HG02884 (cell line): ENCODE measurements at regions not wholly inside any gene's neighbourhood (a gene's known extent, or its start where the extent isn't known, plus 50 kb on each side); places are given as distances from the start of the nearest gene placed in this dataset.
"Not testable (repeated sequence)": the region's sequence is repeated elsewhere in the genome, so short reads cannot be mapped to it uniquely, and the experiment has no call there.

ENCODE experiments used
- ATAC-seq: cut with Tn5 transposase; IDR thresholded peaks from one replicate; pipeline ENCODE4 v1.9.1; 2021; ENCODE audit warnings: mild to moderate bottlenecking, moderate library complexity; ENCODE audit not compliant: unreplicated experiment

DNA sequence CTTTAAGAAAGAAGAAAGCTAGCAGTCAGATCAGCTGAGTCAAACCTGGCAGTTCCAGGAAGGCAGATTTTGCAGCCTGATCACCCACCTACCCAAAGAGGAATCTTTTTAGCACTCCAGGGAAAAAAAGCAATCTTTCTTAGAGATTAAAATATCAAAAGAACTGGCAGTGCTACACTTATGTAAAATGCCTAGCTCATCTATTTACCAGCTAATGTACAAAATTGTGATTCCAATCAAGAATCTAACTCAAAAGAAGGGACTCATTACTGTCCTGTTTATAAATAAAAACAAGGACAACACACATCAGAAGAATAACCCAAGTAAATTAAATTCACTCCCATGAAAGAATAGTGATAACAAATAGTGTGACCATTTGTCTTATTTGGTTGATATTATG lies 222.4 kb upstream of the ERCC4 start:
- ATAC-seq = no peak

DNA sequence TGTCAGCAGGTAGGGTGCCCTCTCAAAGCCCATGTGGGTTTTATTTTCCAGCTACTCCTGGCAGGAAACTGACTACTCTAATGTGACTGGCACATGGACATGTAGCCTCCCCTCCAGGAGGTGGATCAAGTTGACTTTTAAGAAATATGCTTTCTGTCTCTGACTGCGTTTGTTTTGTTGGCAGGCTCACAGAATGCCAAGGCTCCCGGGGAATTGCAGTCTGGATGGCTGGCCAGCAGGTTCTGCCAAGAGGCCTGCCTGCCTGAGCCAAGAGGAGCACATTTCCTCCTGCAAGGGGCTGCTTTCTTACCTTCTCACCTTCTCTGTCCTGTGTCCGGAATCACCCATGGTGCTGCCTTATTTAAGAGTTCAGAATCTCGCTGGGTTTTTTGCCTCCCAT lies 217.3 kb upstream of the ERCC4 start:
- ATAC-seq = no peak

DNA sequence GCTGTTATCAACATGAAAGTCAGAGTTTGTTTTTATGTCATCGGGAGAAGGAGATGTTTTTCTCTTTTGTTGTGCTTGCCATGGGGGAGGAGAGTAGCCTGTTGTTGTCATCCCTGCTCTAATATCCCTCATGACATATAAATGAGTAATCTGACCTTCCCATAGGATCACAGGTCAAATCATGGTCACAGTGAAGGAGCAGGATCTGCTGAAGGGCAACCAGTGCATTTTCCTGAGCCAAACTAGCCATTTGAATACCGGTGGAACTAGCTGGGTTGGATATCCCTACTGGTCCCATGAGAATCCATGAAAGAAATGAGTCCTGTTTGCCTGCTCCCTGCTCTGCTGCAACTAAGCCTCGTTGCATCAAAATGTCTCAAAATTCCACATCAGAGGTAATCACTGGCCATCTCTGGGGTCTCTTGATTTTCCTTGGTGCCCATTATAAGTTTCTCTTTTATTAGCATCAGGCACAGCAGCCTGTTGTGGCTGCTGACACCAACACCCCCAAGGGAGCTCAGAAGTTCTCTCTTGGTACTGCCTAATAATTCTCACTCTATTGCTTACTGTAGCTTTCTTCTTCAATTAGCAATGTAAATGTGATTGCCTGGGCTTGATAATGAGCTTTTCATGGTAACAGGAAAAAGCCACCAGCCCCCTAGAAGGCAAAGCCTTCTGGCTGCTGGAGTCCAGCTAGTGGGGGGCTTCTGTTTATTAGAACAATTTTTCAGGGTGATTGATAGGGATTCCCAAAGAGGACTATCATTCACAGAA lies 211.4 kb upstream of the ERCC4 start:
- ATAC-seq = no peak

DNA sequence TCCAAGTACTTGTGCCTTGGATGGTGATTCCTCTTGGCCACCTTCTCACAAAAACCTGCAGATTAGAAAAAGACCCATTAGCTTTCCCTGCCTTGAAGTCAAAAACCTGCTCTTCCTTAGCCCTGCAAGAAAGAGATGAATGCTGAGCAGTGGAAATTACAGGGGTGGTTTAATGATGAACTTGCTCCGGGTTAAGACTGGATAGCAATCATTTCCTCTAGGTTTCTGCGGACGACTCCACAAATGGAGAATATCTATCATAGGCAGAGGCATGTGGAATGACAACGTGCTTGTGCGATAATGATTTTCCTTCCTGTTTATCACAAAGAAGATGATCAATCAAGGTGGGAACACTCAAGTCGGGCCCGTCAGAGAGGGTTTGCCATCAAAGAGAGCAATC lies 201.2 kb upstream of the ERCC4 start:
- ATAC-seq = no peak

DNA sequence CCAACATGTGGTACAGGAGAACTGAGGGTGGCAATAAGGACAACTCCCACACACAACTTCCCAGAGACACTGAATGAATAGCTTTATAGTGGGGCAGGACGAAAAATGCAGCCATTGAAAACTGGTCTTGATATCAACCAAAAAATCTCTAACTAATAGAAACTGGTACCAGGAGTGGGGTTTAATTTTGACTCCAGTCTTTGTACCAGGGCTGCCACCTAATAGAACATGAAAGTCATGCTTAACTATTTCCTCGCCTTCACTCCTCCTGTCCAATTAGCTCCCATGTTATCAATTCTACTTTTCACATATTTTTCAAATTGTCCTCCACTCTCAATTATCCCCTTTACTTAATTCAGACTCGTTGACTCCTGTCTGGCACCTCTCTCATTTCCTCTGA lies 192.0 kb upstream of the ERCC4 start:
- ATAC-seq = no peak

DNA sequence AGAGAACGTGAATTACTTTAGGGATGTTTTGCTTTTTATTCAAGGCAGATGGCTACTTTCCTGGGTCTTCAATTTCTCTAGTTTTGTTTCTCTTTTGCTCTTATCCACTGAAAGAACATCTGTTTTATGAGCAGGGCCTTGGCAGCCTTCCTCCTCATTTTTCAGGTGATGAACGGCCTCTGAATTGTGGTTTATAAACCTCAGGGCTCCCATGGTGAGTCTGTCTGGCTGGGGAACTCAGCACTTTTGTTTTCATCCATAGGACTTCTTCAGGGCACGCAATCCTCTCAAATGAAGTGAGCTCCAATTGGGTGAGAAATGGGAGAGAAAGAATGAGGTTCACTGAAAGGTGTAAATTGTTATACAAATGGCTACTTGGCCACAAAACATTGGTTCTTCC lies 186.4 kb upstream of the ERCC4 start:
- no peak for ATAC-seq

DNA sequence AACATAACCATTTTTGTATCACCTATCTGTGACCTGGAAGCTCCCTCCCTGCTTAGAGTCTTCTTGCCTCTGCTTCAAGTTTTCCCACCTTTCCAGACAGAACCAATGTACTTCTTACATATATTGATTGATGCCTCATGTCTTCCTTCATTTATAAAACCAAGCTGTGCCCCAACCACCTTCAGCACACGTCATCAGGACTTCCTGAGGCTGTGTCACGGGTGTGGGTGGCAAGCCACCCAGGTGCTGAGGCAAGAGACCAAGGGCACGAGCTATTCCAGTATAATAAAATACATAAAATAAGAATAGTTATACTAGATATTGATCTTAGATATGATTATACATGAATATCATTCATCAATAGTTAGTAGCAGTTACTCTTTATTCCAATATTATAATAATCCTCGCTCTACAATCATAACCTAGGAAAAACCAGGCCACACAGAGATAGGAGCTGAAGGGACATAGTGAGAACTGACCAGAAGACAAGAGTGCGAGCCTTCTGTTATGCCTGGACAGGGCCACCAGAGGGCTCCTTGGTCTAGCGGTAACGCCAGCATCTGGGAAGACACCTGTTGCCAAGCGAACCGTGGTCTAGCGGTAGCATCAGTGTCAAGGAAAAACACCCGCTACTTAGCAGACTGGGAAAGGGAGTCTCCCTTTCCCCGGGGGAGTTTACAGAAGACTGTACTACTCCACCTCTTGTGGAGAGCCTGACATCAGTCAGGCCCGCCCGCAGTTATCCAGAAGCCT lies 180.2 kb upstream of the ERCC4 start:
- ATAC-seq = not testable (repeated sequence)

DNA sequence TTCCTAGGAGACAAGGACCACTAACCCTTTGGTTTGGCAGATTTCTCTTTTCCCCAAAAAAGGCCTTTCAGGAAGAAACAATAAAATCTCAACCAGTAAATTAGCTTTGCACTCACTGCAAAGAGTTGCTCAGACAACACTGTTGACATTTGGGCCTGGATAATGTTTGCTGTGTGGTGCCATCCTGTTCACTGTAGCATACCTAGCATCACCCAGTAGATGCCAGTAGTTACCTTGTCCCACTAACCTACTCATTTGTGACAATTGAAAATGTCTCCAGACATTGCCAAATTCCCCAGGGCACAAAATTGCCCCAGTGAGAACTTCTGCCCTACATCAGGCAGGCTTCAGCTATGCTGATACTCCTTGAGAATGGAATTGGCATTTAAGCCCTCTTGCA lies 177.0 kb upstream of the ERCC4 start:
- ATAC-seq = no peak

DNA sequence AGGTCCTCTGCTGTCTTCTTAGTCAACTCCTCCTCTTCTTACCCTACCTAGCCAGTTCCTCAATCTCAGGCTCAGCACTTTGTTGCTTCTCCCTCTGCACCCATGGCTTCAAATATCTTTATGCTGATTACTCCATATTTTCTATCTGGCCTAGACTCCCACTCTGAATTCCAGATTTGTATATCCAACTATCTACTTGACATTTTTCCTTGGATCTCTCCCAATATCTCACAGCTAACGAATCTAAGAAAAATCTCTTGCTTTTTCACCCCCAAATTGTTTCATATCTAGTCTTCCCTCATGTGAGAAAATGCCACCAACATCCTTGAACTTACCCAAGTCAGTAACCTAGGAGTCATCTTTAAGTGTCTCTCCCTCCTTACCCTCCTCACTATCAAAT lies 176.4 kb upstream of the ERCC4 start:
- no peak for ATAC-seq

DNA sequence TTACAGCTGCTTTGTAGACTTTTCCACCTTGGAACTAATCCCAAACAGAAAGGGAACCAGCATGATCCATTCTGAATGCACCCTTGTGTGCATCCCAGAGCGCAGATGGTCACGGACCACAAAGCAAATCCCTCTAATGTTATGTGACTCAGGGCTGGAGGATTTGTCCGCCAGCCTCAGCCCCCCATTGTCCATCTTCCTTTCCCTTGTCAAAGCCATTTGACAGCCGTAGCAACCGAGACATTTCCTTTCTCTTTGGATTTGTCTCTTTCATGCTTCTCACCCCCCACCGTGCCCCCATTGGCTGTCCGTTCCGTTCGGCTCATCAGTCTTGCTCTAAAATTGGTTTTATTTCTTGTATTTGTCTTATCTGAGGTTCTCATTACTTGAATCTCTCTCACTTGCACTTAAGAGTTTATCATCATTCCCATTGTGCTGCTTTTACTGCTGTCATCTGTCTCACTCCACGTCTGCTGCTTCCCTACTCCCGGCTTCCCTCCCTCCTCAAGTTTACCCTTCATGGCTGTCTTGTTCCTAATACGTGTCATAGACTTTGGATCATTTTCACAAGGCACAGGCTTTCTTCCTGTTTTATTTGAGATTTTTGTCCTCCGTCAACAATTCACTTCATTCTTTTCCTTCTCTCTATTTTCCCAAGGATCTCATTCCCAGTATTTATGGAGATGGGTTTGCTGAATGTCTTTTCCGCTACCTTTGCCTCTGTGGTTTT lies 163.4 kb upstream of the ERCC4 start:
- no peak for ATAC-seq

DNA sequence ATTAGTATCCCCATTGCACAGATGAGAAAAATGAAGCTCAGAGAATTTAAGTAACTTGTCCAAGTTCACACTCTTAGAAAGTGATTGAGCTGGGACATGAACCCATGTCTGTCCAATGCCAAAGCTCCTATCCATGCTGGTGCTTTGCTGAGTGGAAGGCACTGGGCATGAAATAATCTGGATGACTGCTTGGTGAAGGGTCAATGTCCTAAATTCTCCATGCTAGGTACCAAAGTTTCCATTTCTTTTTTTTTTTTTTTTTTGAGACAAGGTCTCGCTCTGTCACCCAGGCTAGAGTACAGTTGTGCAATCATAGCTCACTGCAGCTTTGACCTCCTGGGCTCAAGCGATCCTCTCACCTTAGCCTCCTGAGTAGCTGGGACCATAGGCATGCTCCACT lies 153.6 kb upstream of the ERCC4 start:
- no peak for ATAC-seq

DNA sequence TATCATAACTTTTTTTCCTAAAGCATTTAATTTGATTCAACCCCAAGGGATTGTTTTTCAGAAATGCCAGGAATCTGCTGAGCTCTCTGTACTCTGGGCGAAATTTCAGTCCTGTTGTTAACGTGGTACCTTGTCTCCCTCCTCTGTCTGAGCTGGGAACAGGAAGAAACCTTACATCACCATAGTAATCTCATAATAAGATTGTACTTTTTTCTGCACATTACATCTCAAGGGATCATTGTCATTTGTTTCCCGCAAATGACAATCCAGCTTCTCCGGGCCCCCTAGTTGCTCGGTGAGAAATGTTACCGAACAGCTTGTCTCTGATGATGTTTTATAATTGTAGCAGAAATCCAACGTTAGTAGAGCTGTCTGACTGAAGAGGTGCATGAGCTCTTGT lies 152.7 kb upstream of the ERCC4 start:
- no peak for ATAC-seq

DNA sequence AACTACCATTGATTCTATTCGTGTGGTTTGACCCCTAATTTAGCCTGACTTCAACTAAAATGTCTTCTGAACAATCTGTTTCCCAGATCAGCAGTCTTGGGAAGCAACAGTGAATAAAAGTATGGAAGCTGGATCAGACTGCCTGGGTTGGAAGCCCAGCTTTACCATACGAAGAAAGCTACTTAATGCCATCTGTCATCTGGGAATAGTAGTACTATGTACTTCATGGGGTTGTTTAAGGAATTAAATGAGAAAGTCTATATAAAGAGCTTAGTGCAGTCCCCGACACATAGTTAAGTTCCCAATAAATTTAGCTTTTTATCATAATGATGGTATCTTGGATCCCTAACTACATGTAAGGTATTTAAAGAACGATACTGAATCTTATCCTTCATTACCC lies 151.5 kb upstream of the ERCC4 start:
- ATAC-seq = no peak

DNA sequence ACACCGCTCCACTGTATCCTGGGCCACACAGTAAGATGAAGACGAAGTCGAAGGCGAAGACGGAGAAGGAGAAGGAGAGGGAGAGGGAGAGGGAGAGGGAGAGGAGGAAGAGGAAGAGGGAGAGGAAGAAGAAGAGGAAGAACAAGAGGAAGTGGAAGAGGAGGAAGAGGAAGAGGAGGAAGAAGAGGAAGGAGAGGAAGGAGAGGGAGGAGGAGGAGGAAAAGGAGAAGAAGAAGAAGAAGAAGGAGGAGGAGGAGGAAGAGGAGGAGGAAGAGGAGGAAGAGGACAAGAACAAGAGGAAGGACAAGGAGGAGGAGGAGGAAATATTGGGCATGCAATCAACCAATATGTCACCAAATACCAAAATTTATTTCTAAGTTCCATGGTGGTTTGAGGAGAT lies 149.5 kb upstream of the ERCC4 start:
- ATAC-seq = no peak

DNA sequence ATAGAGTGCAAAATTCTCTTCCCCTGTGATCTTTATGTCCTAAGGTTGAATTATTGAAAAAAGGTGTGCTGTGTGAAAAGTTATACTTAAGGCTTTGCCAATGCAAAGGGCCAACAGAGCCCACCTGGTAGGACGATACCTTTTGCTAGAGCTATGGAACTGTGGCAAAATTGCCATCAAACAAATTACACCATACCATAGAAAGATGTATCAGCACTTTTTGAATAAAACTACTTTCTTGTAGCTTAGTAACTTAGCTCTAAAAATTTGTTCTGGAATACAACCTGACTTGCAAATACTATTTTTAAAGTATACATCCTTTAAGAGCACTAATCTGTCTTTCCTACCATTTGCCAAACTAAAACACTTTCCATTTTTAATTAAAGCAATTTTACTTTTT lies 147.2 kb upstream of the ERCC4 start:
- no peak for ATAC-seq

DNA sequence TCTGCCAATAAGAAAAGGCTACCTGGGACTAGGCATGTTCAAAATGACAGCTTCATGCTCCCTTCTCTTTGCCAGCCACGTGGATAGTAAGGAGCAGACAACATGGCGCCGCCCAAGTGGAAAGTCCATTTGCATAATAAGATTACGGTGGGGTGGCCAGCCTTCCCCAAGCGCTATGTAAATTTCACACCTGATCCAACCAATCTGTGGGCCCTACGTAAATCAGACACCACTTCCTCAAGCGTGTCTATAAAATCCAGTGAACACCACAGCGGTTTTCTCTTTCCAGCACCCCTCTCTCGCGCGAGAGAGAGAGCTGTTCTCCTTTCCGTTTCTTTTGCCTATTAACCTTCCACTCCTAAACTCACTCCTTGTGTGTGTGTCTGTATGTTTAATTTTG lies 140.3 kb upstream of the ERCC4 start:
- ATAC-seq = no peak

DNA sequence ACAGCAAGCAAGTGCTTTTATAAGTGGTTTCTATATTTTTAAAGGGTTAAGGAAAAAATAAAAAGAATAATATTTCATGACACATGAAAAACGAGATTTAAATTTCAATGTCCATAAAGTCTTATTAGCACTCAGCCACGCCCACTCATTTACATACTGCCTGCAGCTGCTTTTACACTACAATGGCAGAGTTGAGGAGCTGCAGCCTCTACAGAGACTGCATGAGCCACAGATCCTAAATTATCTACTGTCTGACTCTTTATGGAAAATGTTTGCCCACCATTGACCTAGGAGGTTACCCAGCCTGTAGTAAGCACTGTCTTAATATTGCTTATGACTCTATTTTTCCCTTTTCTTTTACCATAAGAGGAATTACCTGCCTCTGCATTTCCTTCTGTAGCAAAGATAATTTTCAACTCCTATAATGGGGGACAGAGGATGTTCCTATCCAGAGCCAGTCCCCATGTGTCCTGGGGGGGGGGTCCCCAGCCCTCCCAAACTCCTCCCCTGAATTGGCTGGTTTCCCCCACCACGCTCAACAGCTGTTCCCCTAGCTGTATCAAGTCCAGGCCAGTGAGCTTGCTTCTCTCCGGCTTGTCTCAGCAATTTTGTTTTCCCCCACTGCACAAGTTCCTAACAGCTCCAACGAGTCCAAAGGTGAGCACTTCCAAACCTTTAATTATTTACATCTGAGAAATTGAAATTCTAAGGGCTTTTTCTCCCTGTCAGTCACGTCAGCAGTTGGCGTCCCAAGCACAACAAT lies 139.4 kb upstream of the ERCC4 start:
- no peak for ATAC-seq

DNA sequence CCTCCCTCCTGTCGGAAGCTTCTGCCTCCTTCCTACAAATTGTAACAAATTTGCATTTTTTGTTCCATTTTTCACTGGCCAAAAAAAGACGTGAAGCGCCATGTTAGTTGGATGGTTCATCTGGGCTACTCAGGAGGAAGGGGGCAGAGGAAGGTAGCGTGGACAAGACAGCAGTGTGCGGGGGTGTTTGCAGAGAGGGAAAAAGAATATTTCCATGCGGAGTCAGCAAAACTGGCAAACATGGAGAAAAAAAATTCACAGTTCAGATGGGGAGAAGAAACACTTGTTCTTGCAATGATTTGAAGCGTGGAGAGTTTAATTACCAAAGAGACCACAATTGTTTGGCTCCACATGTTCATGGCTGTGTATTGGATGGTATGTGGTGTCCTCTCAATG lies 138.8 kb upstream of the ERCC4 start:
- no peak for ATAC-seq

DNA sequence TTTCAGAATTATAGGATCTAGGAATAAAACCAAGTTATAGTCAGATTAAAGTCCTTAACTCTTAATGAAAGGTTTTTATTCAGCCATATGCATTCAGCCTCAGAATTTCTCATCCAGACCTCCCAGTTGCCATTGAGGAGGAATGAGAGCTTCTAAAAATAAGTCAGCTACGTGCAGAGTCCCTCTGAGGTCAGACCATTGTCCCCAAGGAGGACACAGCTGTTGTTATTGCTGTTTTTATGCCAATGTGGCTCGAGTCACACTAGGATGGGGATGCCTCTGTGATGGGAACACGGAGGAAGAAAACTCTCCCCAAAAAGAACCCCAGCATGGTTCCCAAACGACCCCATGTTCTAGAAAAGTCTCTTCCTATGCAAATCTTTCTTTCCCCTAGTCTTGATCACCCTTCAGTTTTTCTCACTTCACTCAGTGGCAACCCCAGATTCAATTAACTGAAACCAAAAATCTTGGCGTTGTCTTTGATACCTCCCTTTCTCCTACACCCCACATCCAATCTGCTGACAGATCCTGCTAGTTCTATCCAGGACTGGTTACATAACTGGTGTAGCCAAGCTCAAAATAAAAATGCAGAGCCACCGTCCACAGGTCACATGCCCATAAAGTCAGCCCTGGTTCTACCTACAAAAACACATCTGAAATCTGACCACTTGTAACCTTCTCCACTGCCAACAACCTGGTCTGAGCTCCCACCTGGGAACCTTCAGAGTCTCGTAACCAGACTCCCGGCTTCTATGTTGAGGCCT lies 138.2 kb upstream of the ERCC4 start:
- ATAC-seq = no peak

DNA sequence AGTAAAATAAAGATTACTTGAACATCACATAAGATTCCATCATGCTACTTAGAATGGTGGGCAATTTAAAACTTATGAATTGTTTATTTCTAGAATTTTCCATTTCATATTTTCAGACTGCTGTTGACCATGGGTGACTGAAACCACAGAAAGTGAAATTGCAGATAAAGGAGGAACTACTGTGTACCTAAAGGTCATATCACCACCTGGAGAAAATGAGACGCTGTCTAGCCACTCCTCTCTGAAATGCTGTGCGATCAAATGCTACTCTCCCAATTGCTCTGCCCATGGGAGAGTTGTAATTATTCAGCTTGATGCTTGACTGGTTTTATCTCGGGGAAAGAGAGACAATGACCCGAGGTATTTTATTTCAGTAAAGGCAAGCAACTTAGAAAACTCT lies 128.9 kb upstream of the ERCC4 start:
- ATAC-seq = no peak
